Naive B cell (primary cell): ENCODE measurements at regions not wholly inside any gene's neighbourhood (a gene's known extent, or its start where the extent isn't known, plus 50 kb on each side); places are given as distances from the start of the nearest gene placed in this dataset.

ENCODE experiments used
- ATAC-seq, 2 donors: fragments of 150-1000 bp; cut with Tn5 transposase; 2 replicates each; pipeline ENCODE4 v1.10.0; 2021; ENCODE audit warnings: low read depth in 2 of 2, mild to moderate bottlenecking in 2 of 2, moderate library complexity in 2 of 2
- DNase-seq: peaks from one replicate; pipeline ENCODE4 v3.0.0; 2022
- H3K27ac Mint-ChIP-seq, 6 donors: one replicate each; pipeline ENCODE4 v1.8.0; 2020 to 2022; ENCODE audit warnings: mild to moderate bottlenecking in 6 of 6, mixed read lengths in 6 of 6, moderate library complexity in 5 of 6, inconsistent platforms in 2 of 6
- H3K27me3 Mint-ChIP-seq, 3 donors: one replicate each; pipeline ENCODE4 v1.8.0; 2021 to 2022; ENCODE audit warnings: mixed read lengths in 3 of 3, mild to moderate bottlenecking in 1 of 3
- H3K36me3 Mint-ChIP-seq, 2 donors: one replicate each; pipeline ENCODE4 v1.8.0; 2020 to 2022; ENCODE audit warnings: mixed read lengths in 2 of 2, inconsistent platforms in 1 of 2, mild to moderate bottlenecking in 1 of 2
- H3K4me1 Mint-ChIP-seq, 3 donors: one replicate each; pipeline ENCODE4 v1.8.0; 2020 to 2022; ENCODE audit warnings: mixed read lengths in 3 of 3, inconsistent platforms in 1 of 3, mild to moderate bottlenecking in 1 of 3, moderate library complexity in 1 of 3
- H3K4me3 Mint-ChIP-seq, 8 donors: one replicate each; pipeline ENCODE4 v1.8.0; 2020 to 2022; ENCODE audit warnings: mild to moderate bottlenecking in 8 of 8, mixed read lengths in 8 of 8, moderate library complexity in 8 of 8, inconsistent platforms in 2 of 8
- H3K9me3 Mint-ChIP-seq, 7 donors: one replicate each; pipeline ENCODE4 v1.8.0; 2020 to 2022; ENCODE audit warnings: mixed read lengths in 7 of 7, mild to moderate bottlenecking in 5 of 7, inconsistent platforms in 2 of 7, moderate library complexity in 1 of 7

GRCh38 chr10:65544756-65545155 is 1381.1 kb upstream of the LRRTM3 start:
- H3K9me3 Mint-ChIP-seq = peaks cover 0 to 8% (median 2%) of the 10 kb centered on the region in 7 donors
- H3K36me3 Mint-ChIP-seq = no peaks in the 10 kb centered on the region
- no peaks in the 10 kb centered on the region for H3K4me1 Mint-ChIP-seq
- no peak overlapping the region for H3K27ac Mint-ChIP-seq
- no peak for ATAC-seq
- no peak for DNase-seq
- H3K4me3 Mint-ChIP-seq = no peak overlapping the region
- no peaks in the 10 kb centered on the region for H3K27me3 Mint-ChIP-seq

- DNase-seq (no peak), ATAC-seq (no peak)
- Mint-ChIP-seq H3K27me3 (no peaks in the 10 kb centered on the region), H3K27ac (no peak overlapping the region), H3K4me1 (no peaks in the 10 kb centered on the region), H3K4me3 (no peak overlapping the region), H3K9me3 (peaks cover 0 to 8% (median 2%) of the 10 kb centered on the region in 7 donors), H3K36me3 (no peaks in the 10 kb centered on the region)
Observed at GRCh38 chr10:65548001-65548400, 1377.8 kb upstream of the LRRTM3 start.

DNA sequence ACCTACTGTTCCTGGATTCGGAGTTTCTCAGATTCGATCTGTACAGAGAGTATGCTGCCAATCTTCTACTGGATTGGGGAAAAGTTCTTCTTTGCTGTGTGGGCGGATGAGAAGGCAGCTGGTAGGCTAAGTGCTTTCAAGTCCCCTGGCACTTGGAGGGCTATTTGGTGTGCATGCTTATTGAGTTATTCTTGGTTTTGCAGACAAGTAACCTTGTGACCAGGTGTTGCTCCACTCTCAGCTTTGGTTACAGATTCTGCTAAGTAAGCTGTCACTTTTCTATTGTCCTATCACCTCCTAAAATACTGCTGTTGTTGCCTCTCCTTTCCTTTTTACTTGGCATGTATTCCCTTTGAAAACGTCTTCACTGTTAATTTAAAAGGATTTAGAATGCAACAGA is 1375.1 kb upstream of the LRRTM3 start:
- no peaks in the 10 kb centered on the region for H3K27me3 Mint-ChIP-seq
- peaks cover 0 to 7% (median under 1%) of the 10 kb centered on the region in 7 donors for H3K9me3 Mint-ChIP-seq
- DNase-seq (no peak), ATAC-seq (no peak)
- H3K27ac Mint-ChIP-seq = no peak overlapping the region
- H3K36me3 Mint-ChIP-seq = no peaks in the 10 kb centered on the region
- no peak overlapping the region for H3K4me3 Mint-ChIP-seq
- H3K4me1 Mint-ChIP-seq = no peaks in the 10 kb centered on the region

DNA sequence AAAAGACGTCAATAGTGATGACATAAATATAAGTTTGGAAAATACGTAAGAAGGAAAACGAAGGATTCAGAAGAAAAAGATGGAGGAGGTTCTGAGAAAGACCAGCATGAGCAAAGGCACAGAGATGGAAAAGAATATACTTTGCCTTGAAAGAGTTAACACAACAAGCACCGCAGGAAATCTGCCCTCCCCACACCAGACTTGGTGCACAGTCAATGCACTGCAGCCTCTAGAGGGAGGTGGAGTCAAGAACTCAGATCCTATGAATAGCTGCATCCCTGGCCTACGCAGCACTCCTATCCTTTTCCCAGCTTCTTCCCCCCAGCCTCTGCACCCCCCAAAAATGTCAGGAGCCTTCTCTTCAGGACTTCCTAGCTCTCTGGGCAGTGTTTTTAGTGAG is 1370.6 kb upstream of the LRRTM3 start:
- H3K4me1 Mint-ChIP-seq = no peaks in the 10 kb centered on the region
- H3K4me3 Mint-ChIP-seq = peak overlapping the region in 1 of 8 donors; percentile 30
- no peaks in the 10 kb centered on the region for H3K27me3 Mint-ChIP-seq
- no peak overlapping the region for H3K27ac Mint-ChIP-seq
- peaks cover 0 to 7% (median 0%) of the 10 kb centered on the region in 7 donors for H3K9me3 Mint-ChIP-seq
- H3K36me3 Mint-ChIP-seq = no peaks in the 10 kb centered on the region
- DNase-seq = no peak
- ATAC-seq = no peak

- Mint-ChIP-seq H3K36me3 (no peaks in the 10 kb centered on the region), H3K4me1 (no peaks in the 10 kb centered on the region), H3K27me3 (no peaks in the 10 kb centered on the region), H3K27ac (no peak overlapping the region), H3K4me3 (no peak overlapping the region), H3K9me3 (peaks cover 0 to 6% (median 0%) of the 10 kb centered on the region in 7 donors)
- DNase-seq (no peak), ATAC-seq (no peak)
Observed at GRCh38 chr10:65556006-65556405, 1369.8 kb upstream of the LRRTM3 start.

DNA sequence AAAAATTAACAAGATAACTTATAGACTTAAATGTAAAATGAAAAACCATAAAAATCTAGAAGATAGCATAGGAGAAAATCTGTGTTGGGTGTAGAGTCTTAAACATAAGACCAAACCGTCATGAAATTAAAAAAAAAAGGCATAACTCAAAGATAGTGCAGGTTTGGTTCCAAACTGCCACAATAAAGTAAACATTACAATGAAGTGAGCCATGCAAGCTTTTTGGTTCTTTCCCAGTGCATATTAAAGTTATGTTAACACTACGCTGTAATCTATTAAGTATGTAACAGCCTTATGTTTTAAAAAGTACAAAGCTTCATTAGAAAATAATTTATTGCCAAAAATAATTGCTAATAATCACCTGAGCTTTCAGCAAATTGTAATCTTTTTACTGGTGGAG is 1366.5 kb upstream of the LRRTM3 start:
- peaks cover 0 to 11% (median 2%) of the 10 kb centered on the region in 7 donors for H3K9me3 Mint-ChIP-seq
- H3K4me1 Mint-ChIP-seq = no peaks in the 10 kb centered on the region
- no peak overlapping the region for H3K4me3 Mint-ChIP-seq
- ATAC-seq = no peak
- DNase-seq = no peak
- no peaks in the 10 kb centered on the region for H3K27me3 Mint-ChIP-seq
- no peak overlapping the region for H3K27ac Mint-ChIP-seq
- no peaks in the 10 kb centered on the region for H3K36me3 Mint-ChIP-seq

DNA sequence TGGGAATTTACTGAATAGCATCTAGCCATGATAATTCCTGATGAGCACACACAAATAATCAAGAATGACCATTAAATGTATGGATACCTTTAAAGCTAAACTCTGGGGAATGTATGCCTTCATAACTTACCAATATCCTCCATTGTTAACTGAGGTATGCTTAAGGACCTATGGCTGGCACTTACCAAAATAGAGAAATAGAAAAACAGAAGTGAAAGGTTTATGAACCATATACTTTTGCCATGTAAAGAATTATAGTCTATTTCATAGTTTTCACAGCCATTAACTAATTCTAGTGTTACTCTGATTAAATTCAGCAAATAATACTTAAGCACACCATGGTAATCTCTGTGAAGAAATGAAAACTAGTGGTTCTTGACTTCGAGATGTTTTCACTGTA is 1360.6 kb upstream of the LRRTM3 start:
- peaks cover 0 to 11% (median 0%) of the 10 kb centered on the region in 7 donors for H3K9me3 Mint-ChIP-seq
- ATAC-seq (no peak), DNase-seq (no peak)
- H3K36me3 Mint-ChIP-seq = no peaks in the 10 kb centered on the region
- no peak overlapping the region for H3K27ac Mint-ChIP-seq
- no peaks in the 10 kb centered on the region for H3K27me3 Mint-ChIP-seq
- no peak overlapping the region for H3K4me3 Mint-ChIP-seq
- H3K4me1 Mint-ChIP-seq = peaks cover 0 to 1% (median 0%) of the 10 kb centered on the region in 3 donors

DNA sequence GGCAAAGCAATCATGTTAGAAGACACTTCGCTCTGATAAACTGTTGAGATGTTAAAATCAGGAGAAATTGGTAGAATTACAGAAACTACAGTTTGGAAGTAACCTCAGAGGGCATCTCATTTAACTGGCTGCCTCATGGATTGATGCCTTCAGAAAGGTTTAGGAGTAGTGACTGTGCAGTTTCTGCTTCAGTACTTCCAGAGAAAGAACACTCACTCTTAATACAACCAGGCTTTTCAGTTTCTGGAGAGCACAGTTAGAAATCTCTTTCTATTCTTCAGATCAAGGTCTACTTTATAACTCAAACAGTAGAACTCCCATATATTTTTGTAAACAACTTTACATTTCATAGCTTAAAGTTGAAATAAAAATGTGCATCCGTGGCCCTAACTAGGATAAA is 1358.9 kb upstream of the LRRTM3 start:
- H3K27ac Mint-ChIP-seq = no peak overlapping the region
- H3K4me3 Mint-ChIP-seq = no peak overlapping the region
- peaks cover 0 to 5% (median 3%) of the 10 kb centered on the region in 3 donors for H3K4me1 Mint-ChIP-seq
- H3K9me3 Mint-ChIP-seq = peaks cover 0 to 7% (median 0%) of the 10 kb centered on the region in 7 donors
- DNase-seq (no peak), ATAC-seq (no peak)
- H3K27me3 Mint-ChIP-seq = no peaks in the 10 kb centered on the region
- no peaks in the 10 kb centered on the region for H3K36me3 Mint-ChIP-seq

DNA sequence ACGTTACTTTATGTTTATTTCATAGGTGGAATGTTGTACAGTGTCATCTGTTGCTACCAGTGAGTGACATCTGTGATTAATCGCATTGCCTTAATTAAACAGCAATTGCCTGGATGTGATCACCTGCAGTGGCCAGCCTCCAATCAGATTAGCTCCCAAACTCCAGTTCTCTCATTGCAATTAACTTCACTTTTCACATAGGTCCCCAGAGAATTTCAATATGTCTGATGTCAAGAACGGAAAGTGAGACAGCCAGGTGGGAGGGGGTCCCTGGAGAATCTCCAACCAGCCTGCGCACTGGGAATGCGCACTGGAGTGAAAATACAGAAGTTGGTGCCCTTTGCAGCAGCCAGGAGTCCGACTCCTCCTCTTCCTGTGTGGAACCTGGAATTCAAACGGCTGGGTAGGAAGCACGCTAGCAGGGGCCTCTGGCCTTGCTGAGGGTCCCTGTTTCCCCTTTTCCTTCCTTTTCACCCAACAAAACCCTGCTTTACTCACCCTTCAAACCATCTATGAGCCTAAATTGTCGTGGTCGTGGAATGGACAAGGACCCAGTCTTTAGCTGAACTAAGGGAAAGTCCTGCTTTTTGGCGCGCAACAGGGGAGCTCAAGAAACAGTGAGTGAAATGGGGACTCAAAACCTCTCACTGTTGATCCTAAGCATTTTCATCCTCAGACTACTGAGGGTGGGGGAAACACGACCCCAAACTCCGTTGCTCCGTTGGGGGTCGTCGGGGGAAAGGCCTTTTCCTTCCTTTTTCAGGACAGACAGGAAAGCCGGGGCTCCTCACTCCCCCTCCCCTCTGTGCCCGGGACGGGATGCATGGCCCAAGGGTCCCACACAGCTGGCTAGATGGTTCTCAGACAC is 1355.5 kb upstream of the LRRTM3 start:
- Mint-ChIP-seq H3K36me3 (no peaks in the 10 kb centered on the region), H3K27me3 (no peaks in the 10 kb centered on the region), H3K4me3 (peak overlapping the region in 1 of 8 donors; percentile 57), H3K27ac (no peak overlapping the region), H3K9me3 (peaks cover 0 to 1% (median 0%) of the 10 kb centered on the region in 7 donors), H3K4me1 (peaks cover 0 to 5% (median 3%) of the 10 kb centered on the region in 3 donors)
- ATAC-seq (no peak), DNase-seq (no peak)

DNA sequence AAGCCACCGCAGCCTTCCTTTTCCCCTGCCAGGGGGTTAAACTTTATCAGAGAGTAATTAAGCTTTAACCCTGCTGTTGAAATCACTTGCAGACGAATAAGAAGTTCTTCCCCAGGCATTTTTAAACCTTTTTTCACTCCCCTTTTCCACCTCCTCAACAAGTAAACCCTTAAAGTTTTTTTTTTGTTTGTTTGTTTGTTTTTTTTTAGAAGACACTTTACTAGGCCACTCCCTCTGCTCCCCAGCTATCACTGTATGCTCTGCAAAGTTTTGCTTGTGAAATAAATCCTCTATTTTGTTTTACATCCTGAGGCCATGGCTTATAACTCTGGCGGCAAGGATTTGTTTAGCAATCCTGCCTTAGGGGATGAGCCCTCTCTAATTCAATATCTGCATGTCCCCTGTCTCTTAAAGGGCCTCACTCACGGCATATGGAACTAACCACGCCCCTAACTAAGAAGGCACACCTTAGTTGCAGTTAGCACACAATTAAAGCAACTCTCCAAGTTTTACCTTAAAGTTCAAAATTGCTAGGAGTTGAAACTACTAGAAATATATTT is 1354.7 kb upstream of the LRRTM3 start:
- H3K36me3 Mint-ChIP-seq = no peaks in the 10 kb centered on the region
- no peaks in the 10 kb centered on the region for H3K27me3 Mint-ChIP-seq
- ATAC-seq = no peak
- no peak overlapping the region for H3K27ac Mint-ChIP-seq
- peaks cover 0 to 1% (median 0%) of the 10 kb centered on the region in 7 donors for H3K9me3 Mint-ChIP-seq
- peaks cover 0 to 5% (median 3%) of the 10 kb centered on the region in 3 donors for H3K4me1 Mint-ChIP-seq
- H3K4me3 Mint-ChIP-seq = no peak overlapping the region
- DNase-seq = no peak

GRCh38 chr10:65581426-65582026 is 1344.3 kb upstream of the LRRTM3 start:
- H3K9me3 Mint-ChIP-seq = peaks cover 4 to 26% (median 8%) of the 10 kb centered on the region in 7 donors
- no peaks in the 10 kb centered on the region for H3K4me1 Mint-ChIP-seq
- H3K4me3 Mint-ChIP-seq = no peak overlapping the region
- H3K27ac Mint-ChIP-seq = no peak overlapping the region
- DNase-seq (no peak), ATAC-seq (no peak)
- H3K27me3 Mint-ChIP-seq = no peaks in the 10 kb centered on the region
- no peaks in the 10 kb centered on the region for H3K36me3 Mint-ChIP-seq

DNA sequence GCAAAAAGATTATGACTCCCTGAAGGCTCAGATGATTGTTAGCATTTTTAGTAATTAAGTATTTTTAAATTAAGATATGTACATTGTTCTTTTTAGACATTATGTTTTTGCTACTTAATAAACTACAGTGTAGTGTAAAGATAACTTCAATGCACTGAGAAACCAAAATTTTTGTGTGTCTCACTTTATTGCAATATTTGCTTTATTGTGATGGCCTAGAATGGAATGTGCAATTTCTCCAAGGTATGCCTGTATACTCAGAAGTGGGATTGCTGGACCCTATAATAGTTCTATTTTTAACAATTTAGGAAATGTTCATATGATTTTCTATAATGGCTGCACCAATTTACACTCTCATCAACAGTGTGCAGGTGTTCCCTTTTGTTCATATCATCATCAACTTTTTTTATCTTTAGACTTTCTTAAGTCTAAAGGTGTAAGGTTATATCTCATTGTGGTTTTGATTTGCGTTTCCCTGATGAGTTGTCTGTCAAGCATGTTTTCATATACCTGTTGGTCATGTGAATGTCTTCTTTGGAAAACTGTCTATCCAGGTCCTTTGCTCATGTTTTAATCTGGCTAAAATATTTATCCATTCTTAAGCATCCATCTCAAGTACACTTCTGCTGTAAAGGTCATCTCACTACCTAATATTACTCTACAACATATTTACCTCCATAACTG is 1323.5 kb upstream of the LRRTM3 start:
- DNase-seq = no peak
- ATAC-seq = no peak
- peaks cover 0 to 4% (median 0%) of the 10 kb centered on the region in 7 donors for H3K9me3 Mint-ChIP-seq
- no peak overlapping the region for H3K4me3 Mint-ChIP-seq
- no peaks in the 10 kb centered on the region for H3K27me3 Mint-ChIP-seq
- no peaks in the 10 kb centered on the region for H3K4me1 Mint-ChIP-seq
- no peak overlapping the region for H3K27ac Mint-ChIP-seq
- no peaks in the 10 kb centered on the region for H3K36me3 Mint-ChIP-seq

DNA sequence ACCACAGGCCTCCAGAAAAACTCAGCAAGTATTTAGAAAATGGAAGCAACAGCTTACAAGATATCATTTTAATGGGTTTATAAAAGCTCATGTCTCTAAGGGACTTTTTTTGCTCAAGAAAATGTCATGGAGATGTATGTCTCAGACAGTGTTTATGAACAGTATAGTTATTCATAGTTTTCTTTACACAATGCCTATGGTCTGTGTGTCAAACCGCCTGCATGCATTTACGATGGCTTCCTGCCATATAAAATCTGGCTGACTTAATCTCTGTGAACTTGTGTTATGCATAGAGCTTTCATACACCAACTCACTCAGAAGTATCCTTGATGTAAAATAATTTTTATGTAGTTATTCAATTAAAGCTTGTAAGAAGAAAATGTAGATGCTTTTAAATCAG is 1314.2 kb upstream of the LRRTM3 start:
- H3K27me3 Mint-ChIP-seq = no peaks in the 10 kb centered on the region
- H3K4me1 Mint-ChIP-seq = no peaks in the 10 kb centered on the region
- ATAC-seq = no peak
- no peak for DNase-seq
- no peaks in the 10 kb centered on the region for H3K36me3 Mint-ChIP-seq
- no peak overlapping the region for H3K27ac Mint-ChIP-seq
- H3K4me3 Mint-ChIP-seq = no peak overlapping the region
- H3K9me3 Mint-ChIP-seq = peaks cover 0 to 13% (median 4%) of the 10 kb centered on the region in 7 donors
